SW 1271 (cell line): ENCODE measurements at regions not wholly inside any gene's neighbourhood (a gene's known extent, or its start where the extent isn't known, plus 50 kb on each side); places are given as distances from the start of the nearest gene placed in this dataset.
A peak's percentile ranks its signal among the peaks of the same experiment; 100 is the strongest.

Source experiments
- DNase-seq, 2 experiments: peaks; one replicate each; lab custom pipeline; 2025; lab: John Stamatoyannopoulos, UW

DNA sequence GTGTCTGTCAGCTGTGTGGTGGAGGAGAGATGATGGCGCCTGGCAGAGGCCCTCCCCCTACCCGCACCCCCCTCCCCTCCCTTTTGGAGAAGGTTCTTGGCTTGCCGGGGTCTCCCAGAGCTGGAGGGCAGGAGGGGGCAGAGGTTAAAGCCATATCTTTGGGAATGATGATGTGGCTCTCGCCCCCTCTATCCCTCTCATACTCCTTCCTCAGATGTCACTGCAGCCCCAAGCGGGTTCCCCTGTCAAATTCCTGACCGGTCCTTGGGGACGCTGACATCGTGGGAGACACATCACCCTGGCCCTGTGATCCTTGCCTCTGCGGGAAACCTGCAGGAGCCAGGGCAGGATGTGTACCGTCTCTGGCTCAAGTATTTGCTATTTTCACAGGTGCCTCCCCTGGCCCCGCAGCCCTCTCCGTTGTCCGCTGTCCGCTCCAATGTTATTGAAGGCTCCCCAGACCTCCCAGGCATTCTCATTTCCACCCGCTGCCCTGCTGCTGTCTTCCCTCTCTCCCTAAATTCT, 109.5 kb downstream of the FOXD1 start:
- DNase-seq = no peak

DNA sequence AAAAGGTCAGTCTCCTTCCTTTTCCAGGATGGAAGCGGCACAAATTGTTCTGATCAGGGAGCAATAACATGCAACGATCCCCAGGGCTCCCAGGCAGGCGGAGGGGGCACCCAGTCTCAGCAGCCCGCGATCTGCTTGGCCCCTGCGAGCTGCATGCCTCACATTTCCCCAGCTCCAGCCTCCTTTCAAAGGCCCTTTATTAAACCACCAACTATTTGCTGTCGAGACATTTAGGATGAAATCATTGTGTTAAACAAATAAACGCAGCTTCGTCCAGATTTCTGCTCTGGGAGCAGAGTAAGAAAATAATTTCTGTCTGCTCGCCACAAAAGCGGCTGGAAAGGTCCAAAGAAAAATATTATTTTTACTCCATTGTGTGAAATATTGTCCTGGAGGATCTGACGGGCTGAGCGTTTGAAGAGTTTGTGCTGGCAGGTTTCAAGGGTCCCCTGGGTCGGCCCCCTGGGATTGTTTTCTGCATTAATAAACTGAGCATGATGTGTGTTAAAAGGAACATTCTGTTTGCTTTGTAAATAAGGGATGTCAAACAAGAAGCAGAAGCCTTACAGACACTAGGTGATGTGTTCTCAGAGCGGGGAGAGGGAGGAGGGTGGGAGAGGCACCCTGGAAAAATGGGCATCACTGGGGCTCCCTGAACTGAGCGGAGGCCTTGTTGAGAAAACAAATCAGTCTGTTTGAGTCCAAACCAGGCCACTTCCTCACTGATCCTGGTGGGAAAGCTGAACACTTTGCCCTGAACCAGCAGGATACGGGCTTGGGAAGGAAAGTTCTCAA, 110.1 kb downstream of the FOXD1 start:
- DNase-seq = no peak

DNA sequence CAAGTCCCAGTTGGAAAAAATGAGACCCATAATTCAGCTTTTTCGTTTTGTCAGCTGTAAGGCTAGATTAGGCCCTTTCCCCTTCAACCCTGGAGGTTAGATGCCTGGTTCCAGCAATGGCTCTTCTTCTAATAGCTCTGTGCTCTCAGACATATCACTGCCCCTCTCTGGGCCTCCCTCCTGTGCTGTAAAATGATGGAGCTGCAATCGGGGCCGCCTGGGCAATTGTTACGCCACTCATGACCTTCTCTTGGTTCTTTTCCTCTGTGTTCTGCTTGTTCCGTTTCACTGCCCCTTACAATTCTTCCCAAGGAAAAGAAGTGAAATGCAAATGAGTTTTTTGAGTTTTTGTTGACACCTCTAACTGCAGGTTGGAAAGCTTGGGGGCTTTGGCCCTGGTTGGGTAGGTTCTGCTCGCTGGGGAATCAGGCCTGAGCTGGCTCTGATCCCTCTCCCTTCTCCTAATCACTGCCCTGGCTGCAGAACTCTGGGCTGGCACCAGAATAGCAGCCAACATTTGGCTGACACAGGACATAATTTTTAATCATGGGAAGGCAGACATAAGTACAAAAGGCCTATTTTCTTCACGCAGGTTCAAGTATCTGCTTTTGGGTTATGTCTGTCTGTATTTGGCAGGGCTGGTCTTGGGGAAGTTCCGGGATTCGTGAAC, 110.9 kb downstream of the FOXD1 start:
- no peak for DNase-seq

GRCh38 chr5:73336366-73336765, 112.2 kb downstream of the FOXD1 start:
- no peak for DNase-seq

DNA sequence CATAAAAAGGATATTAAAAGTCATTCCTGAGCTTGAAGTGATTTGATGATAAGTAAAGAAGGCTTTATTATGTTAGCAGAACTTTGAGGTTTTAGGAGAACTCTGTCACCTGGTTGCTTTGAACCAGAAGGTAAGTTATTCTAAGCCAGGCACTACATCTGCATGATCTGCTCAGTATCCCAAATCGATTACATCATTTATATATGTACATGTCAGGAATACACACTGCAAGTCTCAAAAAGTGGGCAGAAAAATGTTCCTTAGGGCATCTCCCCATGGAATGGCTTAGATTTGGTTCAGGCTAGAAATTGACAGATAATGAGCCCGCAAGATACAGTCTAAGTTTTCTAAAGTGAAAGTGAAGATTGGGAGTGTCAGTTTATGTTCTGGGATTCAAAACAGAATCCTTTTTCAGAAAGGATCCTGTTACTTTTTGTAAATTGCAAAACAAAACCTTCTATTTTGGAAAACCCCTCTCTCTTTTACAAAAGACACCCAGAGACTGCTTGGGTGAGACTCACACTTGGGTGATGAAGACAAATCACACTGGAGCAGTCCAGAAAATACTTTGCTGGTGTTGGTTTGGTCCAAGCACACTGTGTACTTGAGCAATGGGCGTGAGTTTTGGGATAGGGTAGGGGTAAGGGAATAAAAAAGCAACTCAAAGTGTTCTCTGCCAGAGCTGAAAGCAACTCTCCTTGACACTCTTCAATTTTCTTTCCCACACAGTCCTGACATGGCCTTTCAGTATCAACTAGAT, 114.5 kb downstream of the FOXD1 start:
- no peak for DNase-seq

DNA sequence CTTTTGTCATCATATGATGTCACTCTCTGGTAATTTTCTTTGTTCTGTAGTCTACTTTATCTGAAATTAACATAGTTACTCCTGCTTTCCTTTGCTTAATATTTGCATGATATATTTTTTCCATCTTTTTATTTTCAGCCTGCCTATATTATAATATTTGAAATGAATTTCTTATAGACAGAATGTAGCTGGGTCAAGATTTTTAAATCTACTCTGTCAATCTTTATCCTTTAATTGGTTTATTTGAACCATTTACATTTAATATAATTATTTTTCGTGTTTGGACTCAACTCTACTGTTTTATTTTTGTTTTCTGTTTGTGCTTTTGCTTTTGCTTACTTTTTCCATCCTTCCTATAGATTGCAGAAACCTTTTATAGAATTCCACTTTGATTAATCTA, 118.0 kb downstream of the FOXD1 start:
- DNase-seq = no peak

GRCh38 chr5:73328640-73329039, 119.9 kb downstream of the FOXD1 start:
- DNase-seq = no peak

DNA sequence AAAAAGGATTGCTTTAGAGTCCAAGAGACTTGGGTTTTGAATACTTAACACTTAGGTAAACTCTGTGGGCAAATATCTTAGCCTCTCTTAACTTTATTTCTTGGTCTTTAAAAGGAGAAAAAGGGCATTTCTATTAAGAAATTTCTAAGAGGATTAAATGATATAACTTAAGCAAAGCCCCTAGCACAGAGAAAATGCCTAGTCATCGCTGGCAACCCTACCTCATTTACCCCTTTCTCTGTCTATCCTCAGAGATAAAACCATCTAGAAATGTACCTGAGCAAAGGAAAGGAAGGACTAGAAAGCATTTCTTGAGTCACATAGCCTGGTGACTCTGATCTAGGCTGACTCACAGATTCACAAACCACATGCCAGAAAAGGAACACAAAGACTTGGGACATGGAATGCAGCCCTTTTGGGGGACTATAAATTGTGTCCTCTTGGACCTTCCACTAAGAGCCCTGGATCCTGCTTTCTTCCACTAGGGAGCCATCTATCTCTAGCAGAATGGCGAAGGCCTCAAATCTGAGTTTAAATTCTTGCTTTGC, 120.6 kb downstream of the FOXD1 start:
- DNase-seq = peak; percentile 32 to 73

DNA sequence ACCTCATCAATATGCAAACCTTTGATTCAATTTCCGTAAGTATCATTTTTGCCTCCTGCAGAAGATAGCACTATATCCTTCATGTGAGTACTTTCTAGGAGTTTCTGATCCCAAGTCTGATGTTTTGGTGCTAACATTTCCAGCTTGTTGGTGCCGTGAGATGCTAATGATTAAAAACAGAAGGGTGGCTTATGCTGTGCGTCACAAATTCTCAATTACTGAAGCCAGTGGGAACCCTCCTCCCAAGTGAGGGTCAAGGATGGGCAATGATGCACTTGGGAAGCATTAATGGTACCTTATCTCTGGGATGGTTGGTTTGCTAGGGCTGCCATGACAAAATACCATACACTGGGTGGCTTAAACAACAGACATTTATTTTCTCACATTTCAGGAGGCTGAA, 123.0 kb downstream of the FOXD1 start:
- DNase-seq = no peak

GRCh38 chr5:73323466-73323865, 125.1 kb downstream of the FOXD1 start:
- DNase-seq = no peak

DNA sequence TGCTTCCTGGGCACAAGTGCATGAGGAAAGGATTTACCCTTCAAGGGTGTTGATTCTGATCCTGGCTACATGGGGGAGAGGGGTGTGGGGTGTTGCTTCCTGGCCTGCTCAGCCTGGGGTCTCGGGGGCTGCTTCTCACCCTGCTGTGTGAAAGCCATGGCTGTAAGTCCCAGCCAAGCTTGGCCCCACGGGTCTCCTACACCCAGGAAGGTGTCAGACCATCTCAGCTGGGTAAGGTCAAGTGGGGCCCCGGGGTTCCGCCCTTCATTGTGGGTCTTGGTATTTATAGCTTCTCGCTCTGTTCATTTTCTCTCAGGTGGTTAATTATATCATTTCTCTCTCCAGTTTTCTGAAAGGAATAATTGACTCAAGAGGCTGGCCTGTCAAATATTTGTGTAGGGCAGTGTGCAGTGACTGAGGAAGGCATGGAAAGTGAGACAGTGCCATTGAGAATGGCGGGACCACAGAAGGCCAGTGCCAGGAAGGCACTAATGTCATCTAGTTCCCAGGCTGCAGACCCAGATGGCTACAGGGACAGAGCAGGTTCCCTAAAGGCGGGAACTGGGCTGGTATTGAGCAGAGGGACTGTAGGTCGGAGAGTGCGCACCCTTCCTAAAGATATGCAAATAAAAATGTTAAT, 126.0 kb downstream of the FOXD1 start:
- no peak for DNase-seq

- peak; percentile 98 to 99 for DNase-seq
Observed at GRCh38 chr5:73321757-73322436, 126.7 kb downstream of the FOXD1 start.

DNA sequence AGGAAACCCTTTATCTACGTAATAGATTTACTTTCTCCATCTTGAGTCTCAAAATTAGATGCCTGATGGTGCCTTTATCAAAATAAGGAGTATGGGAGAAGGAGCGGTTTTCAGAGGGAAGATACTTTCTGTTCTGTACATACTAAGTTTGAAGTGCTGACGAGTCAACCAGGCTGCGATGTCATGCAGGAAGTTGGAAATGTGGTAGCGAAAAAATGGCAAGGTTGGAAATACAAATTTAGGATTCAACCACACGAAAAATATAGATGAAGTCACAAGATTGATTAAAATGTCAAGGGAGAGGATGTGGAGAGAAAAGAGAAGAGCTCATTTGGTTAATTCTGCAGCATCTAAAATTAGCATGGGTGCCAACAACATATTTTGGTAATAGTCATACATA, 129.5 kb downstream of the FOXD1 start:
- no peak for DNase-seq

GRCh38 chr5:73318308-73318719, 130.3 kb downstream of the FOXD1 start:
- no peak for DNase-seq

DNA sequence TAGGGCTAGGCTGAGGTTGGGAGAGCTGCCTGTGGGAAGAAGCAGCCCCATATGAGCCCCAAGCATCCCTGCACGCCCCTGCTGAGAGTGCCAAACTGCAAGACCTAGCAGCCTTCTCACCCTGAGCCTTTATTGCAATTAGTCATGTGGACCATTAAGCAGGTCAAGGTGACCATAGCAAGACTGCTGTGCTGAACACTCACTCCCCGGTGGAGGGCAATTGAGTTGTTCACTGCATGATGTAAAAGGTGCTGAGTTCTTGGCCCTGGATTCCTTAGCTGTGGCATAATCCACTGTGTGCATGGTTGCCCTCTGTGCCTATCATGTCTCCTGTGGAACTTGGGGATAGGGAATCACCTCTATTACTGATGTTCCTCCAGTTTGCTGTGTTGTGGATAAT, 131.1 kb downstream of the FOXD1 start:
- no peak for DNase-seq

DNA sequence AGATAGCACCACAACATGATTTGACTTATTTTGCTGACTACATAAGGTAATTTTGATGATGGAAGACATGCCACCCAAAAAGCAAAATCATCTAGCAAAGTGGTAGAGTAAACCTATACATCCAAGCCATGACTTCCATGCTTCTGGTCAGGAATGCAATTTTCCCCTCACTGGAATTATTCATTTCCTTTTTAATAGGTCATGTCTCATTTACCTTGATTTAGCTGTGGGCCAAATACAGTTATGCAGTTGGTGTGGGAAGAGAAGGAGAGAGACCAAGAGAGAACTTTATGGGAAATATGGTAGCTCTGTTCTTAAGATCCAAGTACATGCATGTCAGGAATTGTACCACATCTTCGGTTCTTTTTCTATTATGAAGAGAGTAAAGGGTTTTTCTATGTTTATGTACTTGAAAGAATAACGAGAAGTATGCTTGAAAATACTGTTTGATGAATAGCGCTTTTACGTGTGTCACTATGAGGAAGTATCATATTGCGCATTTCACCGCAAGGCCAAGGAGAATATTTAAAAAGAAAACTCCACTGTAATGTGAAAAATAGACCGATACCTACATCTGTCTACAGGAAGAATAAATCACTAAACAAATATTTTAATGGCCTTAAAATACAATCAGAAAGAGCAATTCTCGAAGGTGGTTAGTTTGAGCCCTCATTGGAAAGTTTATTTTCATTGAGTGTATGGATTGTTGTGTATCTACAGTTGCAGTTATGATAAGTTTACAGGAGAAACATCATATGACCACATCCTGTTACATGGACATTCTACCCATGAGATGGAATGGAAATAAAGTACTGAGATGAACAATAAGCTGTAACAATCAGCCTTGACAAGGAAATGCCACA, 134.0 kb downstream of the FOXD1 start:
- DNase-seq = no peak

DNA sequence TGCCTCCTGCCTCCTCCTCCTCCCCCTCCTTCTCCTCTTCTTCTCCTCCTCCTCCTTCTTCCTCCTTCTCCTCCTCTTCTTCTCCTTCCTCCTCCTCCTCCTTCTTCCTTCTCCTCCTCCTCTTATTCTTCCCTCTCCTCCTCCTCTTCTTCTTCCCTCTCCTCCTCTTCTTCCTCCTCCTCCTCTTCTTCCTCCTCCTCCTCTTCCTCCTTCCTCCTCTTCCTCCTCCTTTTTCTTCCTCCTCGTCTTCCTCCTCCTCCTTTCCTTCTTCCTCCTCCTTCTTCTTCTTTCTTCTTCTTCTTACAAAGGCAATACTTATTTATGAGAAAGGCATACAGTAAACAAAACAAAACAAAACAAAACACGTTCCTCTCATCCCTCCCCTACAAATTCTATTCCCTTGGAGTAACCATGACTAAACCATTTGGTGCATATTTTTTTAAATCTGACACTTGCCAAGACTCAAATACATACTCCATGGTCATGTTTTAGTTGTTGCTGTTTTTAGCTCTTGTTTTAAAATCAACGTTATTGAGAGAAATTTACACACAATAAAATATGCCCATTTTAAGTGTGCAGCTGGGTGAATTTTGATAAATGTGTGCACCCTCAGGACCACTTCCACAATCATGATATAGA, 135.6 kb downstream of the FOXD1 start:
- no peak for DNase-seq

- peak in 1 of 2 experiments; percentile 26 for DNase-seq
Observed at GRCh38 chr5:73312146-73312871, 136.3 kb downstream of the FOXD1 start.
